ELR (cell line): ENCODE measurements at regions not wholly inside any gene's neighbourhood (a gene's known extent, or its start where the extent isn't known, plus 50 kb on each side); places are given as distances from the start of the nearest gene placed in this dataset.
A peak's percentile ranks its signal among the peaks of the same experiment; 100 is the strongest.

ENCODE experiments used
- DNase-seq: peaks from one replicate; pipeline ENCODE4 v3.0.0-alpha.2; 2015; ENCODE audit warnings: low read depth

DNA sequence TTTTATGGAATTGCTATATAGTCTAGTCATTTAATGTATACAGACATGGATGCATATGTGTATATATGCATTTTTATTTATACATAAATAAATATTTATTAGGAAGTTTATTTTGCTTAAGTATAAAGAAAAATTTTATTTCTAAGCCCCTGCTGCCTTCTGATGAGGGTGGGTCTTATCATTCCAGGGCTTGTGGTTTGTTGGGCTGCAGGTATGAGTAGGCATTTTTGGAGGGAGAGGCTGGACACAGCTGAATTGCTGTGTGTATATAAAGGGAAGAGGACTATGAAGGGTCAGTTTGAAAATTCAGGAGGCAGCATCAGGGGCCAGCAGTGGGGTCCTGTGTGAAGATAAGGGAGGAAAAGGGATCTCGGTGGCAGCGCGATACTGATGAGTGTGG lies 189.4 kb downstream of the TMEM182 start:
- DNase-seq, result no peak

GRCh38 chr2:102967451-102967850 lies 205.6 kb downstream of the TMEM182 start:
- peak; percentile 15 for DNase-seq

- DNase-seq, result no peak
Measured at GRCh38 chr2:102968375-102968774, 206.5 kb downstream of the TMEM182 start.

DNA sequence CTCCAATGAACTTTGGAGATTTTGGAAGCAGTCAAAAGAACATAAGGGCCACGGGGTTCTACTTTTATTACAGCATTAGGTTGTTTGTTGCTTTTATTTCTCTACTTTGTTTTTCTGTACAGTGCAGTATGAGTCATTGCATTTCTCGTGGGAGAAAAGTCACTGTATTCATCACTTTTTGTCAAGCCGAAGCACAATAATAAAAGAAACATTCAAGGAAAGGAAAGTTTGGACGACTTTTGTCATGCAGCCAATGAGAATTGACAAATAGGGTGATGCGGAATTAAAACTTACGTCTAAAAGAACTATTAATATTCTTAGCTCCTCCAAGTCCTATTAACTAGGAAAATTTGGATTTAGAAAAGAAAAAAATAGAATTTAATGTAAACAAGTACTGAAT lies 209.9 kb downstream of the TMEM182 start:
- no peak for DNase-seq

GRCh38 chr2:102975996-102976975 lies 214.5 kb downstream of the TMEM182 start:
- peak; percentile 10 for DNase-seq

DNA sequence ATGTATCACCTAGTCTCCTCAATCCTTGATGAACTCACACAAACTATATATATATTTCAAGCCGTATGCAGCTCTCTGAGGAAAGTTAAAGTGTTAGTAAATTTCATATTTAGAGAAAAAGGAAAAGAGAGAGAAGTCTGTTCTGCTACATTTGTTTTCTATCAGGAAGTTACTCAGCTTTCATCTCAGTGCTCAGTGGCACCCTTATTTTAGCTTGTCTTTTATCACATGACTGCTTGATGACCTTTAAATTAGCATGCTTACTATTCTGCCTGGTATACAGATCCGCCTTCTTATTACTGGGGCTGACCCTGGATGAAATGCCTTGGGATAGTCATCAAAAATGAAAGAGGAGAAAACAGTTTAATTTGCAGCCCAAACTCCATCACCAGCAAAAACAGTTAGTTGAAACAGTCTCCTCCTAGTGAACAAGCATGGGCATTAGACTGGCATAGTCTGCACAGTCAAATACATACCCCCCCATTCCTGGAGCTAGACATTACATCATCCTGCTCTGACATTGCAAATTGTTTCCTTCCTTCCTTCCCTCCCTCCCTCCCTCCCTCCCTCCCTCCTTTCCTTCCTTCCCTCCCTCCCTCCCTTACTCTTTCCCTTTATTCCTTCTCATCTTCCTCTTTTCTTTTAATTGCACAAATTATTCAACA lies 215.7 kb downstream of the TMEM182 start:
- no peak for DNase-seq

GRCh38 chr2:102978091-102978490 lies 216.3 kb downstream of the TMEM182 start:
- DNase-seq, result no peak

DNA sequence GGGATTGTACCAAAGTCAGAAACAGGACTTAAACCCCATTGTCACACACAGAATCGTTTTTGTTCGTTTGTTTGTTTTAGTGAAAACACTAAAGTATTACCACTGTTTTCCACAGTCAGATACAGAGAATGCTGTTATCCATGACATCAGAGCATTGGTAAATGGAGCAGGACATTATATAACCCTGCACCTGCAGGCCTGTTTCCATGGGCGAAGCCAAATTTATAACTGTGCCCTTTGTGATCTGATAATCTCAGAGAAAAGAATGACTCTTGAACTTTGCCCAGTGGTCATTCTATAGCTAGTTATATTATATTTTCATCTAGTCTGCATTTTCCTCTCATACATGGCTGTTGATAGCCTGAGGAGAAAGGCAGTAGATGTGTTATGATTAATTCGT lies 217.6 kb downstream of the TMEM182 start:
- no peak for DNase-seq

DNA sequence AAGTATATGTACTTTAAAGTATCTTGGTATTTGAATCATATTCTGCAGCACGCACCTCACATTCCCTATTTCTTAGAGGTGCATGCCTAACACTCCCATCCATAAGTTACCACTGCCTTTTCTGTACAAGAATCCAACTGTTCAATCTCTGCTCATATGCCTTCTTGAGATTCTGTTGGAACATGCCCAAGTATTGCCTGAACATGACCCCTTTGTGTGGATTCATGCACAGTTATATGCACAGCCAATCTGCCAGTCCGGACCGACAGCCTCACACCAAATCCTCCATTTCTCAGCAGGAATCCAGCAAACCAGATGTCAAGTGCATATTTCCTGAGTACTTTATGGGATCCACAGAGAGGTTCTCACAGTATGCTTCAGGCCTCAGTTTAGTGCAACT lies 222.0 kb downstream of the TMEM182 start:
- no peak for DNase-seq

DNA sequence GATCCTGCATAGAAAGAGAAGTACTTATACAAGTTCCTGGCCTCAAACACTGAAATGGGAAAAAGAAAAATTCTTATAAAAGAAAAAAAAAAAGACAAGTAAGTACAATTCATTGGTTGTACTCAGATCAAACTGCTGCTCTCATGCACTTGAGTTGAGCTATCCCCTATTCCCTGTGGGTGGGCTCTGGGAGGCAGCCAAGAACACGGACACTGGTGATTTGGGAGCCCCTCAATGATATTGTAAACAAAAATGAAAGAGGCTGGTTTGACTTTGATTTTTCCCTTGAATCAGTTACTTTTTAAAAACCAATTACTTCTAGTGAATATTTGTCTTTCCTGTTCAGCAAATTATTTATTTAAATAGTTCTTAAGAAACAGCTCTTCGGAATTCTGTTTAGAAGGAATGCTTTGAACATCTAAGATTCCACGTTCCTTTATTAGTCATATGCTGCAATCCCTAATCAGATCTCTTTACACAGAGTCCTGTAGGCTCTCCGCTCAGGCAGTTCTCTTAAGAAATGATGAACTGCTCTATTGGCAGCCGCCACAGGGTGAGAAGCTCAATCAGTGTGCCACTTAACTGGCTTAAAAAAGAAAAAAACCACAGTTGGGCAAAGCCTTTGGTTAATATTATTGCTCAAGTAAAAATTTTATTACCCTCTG lies 225.1 kb downstream of the TMEM182 start:
- DNase-seq, result no peak

DNA sequence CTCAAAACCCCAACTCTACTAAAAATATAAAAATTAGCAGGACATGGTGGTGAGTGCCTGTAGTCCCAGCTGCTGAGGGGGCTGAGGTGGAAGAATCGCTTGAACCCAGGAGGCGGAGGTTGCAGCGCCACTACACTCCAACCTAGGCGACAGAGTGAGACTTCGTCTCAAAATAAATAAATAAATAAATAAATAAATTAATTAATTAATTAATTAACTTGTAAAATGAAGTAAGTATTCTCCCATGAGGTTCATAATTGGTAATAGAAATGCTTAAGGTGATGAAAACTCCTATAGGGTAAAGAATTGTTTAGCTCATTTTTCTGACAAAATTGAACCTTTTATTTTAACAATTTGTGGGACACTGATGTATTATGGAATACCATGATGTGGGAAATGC lies 230.8 kb downstream of the TMEM182 start:
- no peak for DNase-seq

GRCh38 chr2:102999958-103000357 lies 238.1 kb downstream of the TMEM182 start:
- DNase-seq, result no peak

DNA sequence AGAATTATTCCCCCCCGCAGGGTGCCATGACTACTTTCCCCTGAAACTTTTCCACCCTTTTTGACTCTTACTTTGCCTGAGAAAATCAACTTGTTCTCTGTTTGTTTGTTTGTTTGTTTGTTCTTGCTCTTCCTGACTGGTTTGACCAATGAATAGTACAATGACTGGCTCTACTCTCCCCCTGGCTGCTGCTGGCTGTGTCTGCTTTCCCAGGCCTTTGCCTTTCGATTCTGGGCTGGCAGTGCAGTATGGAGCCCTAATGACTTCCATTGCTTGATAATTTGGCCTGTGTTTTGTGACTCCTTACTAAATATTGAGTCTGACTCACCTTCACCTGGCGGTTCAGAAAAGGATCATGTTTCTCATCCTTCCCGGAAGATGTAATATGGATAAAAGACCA lies 241.1 kb downstream of the TMEM182 start:
- DNase-seq, result no peak

DNA sequence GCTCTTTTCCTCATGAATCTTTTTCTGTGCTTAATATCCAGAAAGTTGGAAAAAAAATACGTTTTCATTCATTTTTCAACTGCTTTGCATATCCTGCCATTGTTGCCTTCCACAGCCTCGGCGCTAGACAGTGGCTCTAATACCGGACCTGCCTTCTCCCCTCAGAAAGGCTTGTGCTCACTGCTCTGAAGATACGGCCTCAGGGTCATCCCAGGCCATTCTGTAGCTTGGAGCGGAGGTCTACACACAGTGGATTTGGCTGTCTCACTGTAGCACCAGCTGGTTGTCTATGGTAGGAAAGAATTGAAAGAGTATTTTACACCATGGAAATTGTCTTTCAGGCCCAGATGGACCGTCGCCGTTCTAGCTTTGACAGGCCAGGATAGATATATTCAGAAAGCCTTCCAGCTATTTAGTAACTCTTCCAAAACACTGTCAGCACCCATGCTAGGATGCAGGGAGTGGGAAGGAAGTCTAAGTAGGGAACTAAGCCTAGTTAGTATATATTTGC lies 242.0 kb downstream of the TMEM182 start:
- DNase-seq, result no peak

GRCh38 chr2:103004426-103004942 lies 242.7 kb downstream of the TMEM182 start:
- no peak for DNase-seq

DNA sequence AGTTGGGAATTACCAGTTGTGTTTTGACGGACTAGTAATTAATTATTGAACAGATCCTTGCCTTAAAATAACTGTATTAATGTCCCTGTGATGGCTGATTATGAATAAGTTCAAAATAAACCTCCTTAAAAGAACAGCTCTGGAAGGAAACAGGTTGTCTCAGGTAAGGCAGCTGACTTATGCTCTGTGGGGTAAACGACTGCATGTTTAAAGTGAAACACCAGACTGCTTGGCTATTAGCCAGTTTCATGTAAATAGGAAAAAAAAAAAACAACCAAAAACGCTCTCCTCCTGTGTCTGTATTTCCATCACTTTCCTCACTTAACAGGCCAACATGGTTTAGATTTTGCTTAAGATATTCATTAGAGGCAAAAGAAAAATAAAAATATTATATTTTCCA lies 243.6 kb downstream of the TMEM182 start:
- no peak for DNase-seq

DNA sequence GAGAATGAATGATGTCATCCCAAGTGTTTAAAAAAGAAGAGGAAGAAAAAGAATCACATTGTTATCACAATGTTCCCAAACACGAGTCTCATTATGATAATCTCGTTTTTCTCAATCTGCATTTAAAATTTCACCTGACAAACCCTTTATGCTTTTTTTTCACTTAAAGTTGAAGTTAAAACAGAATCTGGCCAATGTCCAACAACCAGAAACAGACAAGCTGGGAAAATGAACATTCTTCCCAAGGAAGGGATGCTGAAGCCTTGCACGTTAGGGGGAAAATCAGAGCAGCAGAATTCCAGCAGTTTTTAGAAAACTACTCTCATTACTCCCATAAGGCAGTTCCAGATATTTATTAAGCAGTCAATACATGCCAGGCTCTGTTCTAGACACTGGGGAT lies 245.3 kb downstream of the TMEM182 start:
- DNase-seq, result no peak

- DNase-seq, result no peak
Measured at GRCh38 chr2:103008586-103008985, 246.8 kb downstream of the TMEM182 start.

DNA sequence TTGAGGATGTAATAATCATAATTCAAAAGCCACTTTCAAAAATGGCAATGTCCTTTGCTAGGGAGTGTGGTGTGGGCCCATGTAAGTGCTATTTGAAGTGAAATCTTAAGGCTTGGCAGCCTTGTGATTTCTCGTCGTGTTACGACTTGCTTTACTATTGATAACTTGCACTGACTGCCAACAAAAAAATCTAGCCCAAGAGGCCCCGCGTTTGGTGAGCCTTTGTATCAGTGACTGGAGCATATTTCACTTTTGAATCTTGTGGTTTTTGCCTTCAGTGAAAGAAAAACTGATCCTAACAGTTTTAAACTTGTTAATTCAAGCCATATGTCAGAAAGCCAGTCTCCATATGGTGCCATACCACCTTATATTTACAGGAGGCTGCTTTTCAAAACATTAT lies 248.0 kb downstream of the TMEM182 start:
- DNase-seq, result no peak

DNA sequence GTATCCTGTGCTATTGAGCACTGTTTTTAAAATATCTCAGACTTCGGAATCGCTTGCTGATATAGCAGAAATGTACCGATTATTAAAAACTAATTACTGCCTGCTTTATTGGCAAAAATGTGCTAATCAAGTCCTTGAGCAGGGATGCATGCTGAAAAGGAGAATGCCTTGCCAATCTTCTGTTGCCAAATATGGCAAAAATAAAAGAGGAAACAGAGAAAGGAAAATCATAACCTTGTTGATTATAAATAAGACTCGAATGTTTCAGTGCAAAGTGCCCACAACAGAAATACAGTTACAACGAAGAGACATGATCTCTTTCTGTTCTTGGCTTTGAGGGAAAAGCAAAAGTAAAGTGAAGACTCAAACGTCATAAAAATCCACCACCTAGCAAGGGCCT lies 248.5 kb downstream of the TMEM182 start:
- no peak for DNase-seq

GRCh38 chr2:103010751-103011150 lies 248.9 kb downstream of the TMEM182 start:
- no peak for DNase-seq

GRCh38 chr2:103012590-103012989 lies 250.8 kb downstream of the TMEM182 start:
- no peak for DNase-seq
